Activated CD4-positive, alpha-beta T cell treated with anti-CD3 and anti-CD28 coated beads, Interleukin-2, amount 50 U/mL, for 48 hours (primary cell): ENCODE measurements at regions not wholly inside any gene's neighbourhood (a gene's known extent, or its start where the extent isn't known, plus 50 kb on each side); places are given as distances from the start of the nearest gene placed in this dataset.
"Not testable (repeated sequence)": the region's sequence is repeated elsewhere in the genome, so short reads cannot be mapped to it uniquely, and the experiment has no call there.

Experiments
- DNase-seq, 2 experiments: peaks; one replicate each; pipeline ENCODE4 v3.0.0-alpha.2; 2020

DNA sequence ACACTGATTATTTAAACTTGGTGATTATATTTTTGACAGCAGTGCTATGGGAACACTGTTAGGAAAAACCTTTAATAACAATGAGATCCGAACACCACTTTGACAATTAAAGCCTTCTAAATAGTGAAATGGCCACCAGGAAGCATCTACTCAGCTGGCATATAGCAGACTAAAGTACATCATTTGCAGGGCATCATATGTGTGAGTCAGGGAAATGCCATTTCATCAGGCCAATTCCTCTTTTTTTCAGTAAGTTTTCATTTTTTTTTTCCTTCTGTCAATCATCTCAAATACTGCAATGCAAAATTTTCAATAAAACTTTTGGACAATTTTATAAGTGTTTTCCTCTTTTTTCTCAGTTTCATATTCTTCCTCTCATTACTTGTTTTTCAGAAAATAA lies 521.4 kb upstream of the SEMA3D start:
- DNase-seq: no peak

DNA sequence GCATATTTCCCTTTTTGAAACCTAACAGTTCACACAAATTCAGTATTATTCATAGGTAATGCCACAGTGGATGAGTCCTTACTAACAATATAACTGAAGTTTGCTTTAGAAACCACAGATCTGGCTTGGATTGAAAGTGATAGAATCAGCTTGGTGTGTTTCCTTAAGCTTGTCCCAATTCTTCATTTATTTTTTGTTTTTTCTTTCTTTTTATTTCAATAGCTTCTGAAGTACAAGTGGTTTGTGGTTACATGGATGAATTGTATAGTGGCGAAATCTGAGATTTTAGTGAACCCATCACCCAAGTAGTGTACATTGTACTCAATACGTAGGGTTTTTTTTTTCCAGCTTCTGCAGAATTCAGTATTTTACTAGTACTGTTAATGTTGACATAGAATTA lies 518.2 kb upstream of the SEMA3D start:
- no peak for DNase-seq

DNA sequence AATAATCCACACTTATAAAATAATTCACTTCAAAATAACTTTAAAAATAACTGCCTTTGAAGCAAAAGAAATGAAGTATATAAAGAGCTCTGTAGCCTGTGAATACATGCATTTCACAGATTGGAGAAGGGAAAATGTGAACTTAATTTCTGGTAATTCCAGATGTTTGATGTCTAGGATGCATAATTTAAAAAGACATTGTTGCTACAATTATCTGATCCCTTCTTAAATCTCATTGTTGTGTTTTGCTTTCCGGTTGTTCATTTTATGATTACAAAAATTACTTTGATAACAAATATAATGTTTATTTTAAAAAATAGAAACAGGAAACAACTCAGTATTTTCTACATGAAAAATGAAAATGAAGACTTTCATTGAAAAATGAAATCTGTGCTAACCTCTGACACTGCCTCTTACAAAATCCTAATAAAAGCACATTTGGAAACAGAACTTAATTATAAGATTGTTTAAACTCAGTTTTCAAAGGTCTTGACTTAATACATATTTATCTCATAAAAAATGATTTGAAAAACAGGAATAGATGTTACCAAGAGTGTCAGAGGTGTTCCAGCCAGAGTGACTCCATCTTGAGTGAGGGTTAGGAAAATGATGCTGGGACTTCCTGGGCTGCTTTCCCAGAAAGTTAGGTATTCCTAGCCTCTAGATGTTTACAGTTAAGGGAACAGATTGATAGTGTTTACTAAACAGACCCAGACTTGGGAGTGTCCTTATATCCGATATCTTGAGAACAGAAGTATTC lies 516.6 kb upstream of the SEMA3D start:
- DNase-seq: no peak

DNA sequence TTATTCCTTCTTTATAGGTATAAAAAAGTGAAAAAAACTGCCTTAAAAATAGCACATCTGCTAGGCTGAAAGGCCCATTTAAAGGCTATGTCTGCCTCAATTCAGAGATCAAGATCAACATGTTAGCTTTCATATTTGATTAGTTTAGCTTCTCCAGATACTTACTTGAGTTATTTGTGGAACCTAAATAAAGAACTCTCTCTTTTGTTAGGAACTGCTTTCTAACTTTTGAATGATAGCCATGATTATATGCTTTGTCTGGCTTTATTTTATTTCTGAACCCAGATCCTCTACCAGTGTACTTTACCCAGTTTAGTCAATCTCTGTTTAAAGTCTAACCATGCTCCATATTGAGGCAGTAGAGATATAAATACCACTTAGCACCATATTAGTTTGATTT lies 515.5 kb upstream of the SEMA3D start:
- no peak for DNase-seq

DNA sequence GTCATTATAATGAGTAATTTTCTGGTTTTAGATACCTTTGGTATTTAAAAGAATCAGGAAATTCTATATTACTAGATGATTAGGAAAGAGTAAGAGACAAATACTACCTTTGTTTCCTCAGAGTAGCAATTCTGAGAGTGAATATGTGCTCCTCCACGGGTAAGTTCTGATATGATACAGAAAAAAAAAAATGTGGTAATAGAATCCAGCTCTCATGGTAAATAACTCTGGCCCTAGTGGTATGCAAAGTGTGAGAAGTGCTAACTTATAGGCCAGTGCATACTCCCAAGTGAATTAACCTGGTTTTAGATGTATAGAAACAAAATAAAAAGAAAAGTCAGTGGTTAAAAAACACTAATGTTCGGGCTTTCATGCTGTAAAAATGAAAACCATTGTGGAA lies 512.6 kb upstream of the SEMA3D start:
- no peak for DNase-seq

DNA sequence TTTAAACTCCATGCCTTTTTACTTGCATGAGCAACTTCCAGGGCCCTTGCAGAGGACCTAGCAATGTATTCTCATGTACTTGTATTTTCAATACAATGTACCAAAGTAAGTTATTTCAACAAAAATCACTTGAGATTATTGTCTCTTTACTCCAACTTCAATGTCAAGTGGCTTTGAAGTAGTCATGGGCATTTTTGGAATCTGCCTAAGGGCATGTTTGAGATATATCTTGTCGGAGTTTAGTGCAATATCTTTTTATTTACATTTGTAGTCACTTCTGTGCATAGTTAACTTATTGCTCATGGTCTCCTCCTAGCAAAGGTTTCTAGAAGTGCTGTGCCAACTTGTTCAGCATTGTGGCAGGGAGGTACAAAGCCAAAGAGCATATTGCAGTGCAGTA lies 508.7 kb upstream of the SEMA3D start:
- DNase-seq: no peak

DNA sequence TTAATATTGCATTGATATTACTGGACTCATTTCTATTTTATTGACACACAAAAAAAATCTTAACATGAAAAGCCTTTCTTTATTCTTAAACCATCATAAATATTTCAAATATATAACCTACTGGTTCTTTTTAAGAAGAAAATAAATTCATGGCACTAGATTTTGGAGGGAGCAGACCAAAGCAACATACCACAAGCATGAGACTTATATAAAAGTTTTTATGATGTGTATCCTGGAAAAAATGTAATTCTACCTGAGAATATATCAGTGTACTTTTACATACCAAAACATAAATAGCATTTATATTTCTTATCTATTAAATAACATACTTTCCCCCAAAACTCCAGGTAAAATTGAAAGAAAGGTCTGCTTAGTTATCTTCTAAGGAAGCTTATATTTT lies 508.2 kb upstream of the SEMA3D start:
- DNase-seq: no peak

DNA sequence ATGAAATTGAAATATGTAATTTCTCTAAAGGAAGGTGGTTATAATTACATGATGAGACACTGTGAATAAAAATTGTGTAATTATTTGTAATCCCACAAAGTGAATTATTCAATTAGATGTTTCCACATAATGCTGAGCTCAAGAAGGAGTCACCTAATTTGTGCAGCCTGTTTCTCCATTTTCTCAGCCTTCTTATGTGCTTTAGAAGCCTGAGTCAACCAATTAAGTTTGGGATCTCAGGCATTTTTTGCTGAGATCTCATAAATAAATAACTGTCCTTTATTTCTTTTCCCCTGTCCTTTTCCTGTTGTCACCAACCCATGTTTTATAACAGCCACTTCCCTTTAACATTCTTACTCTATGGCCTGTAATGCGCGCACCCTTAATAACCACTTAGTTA lies 506.5 kb upstream of the SEMA3D start:
- DNase-seq: no peak

DNA sequence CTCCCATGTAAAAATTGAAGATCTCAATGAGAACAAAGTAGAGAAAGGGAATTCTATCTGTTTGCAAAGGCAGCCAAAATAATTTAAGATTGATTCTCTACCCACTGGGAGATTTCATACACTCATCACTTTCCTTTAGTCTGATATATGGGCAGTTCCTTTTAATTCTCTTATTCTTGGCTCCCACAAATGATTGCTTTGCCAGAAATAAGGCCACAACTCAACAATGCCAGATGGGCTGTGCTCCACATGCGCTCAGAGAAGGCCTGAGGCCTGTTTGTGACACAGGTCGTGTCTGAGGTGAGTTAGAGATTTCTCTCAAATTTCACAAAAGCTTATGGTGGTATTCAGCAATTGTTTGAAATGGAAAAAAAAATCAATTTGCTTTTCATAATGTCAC lies 501.9 kb upstream of the SEMA3D start:
- DNase-seq: no peak

DNA sequence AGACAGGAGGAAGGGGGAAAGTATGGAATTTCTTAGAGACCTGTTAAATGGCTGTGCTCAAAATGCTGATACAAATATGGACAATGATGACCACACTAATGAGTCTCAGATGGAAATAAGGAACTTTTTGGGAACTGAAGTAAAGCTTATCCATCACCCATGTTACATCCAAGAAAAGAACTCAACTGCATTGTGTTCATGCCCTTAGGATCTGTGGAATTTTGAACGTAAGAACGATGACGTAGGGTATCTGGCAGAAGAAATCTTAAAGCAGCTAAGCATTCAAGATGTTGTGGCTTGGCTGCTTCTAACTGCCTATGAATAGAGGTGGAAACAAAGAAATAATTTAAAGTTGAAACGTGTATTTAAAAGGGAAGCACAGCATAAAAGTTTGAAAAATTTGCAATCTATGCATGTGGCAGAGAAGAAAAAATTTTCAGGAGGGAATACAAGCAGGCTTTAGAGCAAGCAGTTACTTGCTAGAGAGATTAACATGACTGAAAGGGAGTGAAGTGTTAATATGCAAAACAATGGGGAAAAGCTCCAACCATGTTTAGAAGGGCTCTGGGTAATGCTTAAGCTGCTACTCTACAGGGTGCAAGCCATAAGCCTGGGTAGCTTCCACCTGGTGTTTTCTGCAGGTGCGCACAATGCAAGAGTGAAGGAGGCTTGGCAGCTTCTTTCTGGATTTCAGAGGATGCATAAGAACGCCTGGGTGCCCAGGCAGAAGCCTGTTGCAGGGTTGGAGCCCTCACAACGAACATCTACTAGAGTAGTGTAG lies 499.7 kb upstream of the SEMA3D start:
- no peak for DNase-seq

DNA sequence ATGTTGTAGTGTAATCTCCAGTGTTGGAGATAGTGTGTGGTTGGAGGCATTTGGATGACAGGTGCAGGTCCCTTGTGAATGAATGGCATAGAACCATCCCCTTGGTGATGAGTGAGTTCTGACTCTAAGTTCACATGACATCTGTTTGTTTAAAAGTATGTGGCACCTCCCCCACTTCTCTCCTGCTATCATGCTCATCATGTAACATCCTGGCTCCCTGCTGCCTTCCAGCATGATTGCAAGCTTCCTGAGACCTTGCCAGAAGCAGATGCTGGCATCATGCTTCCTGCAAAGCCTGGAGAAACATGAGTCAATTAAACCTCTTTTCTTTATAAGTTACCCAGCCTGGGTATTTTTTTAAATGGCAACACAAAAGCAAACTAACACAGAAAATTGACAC lies 499.0 kb upstream of the SEMA3D start:
- no peak for DNase-seq

DNA sequence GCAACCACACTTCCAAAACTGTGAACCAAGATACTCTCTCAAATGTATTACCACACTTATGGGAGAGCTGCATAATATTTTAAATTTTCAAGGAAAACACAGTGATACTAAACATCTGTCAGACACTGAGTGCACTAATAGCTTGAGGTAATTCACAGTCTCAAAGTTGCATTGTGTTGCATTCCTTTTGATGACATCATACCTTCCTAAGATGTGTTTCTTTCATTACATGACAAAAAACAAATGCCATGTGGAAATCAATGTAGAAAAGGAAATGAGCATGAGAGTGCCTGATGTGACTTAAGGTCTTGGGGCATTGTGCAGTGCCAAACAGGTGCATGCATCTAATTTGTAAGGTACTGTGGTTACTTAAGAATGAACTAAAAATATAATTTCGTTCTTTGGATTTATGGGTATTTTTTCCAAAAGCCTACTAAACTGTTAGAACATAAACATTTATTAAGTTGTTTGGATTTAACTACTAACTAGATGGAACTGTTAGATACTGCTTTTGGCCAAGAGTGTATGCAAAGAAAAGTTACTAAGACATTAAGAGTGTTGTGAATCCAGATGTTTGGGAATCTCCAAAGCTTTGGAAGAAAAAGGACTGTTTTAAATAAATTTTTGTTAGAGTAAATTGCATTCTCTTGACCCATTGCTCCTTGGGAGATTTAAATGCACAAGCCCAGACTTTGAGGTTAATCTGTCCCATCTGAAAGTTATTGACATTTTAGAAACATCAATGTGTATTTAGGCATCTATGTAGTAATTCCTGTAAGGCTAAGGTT lies 496.2 kb upstream of the SEMA3D start:
- no peak for DNase-seq

DNA sequence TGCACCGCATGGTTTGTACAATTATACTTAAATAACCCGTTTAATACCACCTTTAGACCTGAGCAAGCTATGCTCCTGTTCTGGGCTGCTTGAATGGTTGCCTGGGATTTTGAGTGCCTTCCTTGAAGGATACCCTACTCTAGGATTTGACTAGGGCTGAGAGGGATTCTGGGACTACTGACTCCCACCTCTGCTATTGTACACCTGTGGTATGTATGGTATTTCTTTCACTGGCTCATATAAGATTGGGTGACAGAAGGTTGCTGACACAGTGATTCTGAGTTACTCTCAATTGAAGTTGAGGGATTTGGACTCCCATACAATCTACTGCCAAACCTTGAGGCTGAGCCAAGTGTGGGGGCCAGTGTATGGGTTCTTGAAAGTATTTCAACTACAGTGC lies 494.4 kb upstream of the SEMA3D start:
- DNase-seq: no peak

DNA sequence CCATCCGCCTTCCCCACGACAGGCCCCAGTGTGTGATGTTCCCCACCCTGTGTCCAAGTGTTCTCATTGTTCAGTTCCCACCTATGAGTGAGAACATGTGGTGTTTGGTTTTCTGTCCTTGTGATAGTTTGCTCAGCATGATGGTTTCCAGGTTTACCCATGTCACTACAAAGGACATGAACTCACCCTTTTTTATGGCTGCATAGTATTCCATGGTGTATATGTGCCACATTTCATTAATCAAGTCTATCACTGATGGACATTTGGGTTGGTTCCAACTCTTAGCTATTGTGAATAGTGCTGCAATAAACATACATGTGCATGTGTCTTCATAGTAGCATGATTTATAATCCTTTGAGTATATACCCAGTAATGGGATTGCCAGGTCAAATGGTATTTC lies 488.2 kb upstream of the SEMA3D start:
- DNase-seq: not testable (repeated sequence)

DNA sequence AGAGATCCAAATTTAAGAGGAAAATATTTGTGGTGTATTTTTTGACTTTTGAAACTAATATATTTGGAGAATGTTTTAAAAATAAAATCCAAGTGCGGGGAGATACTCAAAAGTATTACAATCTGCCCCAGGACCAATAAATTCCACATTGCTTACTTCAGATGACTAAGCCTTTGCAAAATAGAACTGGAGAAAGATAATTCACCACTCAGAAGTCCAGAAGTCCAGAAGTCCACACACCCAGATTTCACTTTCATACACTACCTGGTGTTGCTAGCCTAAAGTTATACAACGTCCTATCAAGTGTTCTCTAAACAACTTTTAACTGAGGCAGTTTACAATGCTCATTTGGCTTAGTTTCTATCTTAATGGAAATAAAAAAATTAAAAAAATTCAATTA lies 487.0 kb upstream of the SEMA3D start:
- DNase-seq: no peak

DNA sequence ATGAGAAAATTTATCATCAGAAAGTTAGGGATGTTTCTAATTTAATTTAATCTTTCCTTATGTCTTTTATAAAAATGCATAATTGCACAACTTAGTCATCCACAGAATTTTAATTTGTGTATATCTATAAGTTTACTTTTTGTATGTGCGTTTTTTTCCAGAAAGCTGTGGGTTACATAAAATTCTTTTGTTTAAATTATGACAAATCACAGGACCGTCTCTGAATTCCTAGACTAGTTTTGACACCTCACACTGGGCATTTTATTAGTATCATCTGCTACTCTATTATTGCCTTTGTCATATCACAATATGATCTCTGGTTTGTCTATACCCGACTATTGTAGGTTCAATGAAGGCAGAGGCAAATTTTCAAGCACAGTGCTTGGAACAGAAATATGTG lies 482.4 kb upstream of the SEMA3D start:
- no peak for DNase-seq

DNA sequence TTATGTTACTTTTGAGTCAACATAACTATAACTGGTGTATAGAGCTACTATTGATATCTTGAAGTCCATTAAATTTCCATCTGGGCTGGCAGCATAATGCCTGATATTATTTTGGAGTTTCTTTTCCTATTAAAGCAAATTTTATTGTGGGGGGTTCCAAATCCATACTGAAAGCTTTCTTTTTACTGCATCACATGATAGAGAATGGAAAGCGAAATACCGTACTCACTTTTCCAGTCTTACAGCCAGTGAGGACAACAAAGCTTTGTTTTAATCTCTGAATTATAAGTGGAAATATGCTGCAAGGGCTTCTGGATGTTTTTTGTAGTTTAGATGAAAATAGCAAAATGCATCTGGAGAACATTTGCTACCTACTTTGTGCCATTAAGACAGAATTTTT lies 477.5 kb upstream of the SEMA3D start:
- DNase-seq: no peak

DNA sequence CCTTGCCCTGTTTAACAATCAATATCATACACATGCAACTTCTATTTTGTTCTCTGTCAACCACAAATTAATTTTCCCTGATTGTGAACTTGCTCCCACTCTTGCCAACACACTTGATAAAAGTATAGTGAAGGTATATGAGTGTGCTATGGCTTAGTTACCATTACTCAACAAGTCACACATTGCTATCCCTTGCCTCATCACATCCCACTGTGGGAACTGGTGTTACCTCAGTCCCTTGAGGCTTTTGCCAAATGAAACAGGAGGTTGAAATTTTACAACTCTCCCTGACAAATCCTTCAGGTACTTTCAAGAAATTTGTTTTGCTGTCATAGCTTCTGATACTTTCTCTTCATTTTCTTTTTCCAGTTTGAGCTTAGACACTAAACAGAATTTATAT lies 472.5 kb upstream of the SEMA3D start:
- DNase-seq: no peak

DNA sequence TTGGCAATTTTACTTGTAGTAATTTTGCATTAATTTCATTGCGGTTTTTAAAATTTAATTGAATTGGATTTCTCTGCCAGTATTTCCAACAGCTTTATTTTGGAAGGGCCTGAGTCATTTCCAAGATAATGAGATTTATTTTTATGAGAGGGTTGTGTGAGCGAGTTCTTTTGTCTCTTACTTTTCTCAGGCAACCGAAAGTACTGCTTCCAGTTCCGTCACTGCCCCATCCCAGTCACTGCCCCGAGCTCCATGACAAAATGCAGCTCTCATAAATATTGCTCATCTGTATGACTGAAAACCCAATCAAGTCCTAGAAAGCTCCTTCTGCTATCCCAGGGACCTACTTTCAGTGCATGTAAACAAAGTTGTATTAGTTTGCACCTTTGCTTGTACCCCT lies 468.4 kb upstream of the SEMA3D start:
- no peak for DNase-seq

DNA sequence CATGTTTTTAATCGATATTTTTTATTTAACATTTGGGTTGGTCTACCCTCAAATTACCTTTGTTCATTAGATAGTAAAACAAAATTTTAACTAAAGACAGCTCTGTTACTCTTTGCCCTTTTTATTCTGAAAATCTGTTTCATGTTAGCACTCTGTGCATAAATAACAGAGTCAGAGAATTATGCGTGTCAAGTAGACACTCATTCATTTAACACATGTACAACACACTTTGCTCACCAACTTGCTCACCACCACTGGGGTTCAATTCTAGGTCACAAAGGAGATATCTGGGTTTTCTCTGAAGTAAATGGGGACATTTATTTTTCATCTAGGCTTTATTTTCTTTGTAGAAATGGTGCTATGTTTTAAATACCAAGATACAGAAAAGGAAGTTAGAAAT lies 457.4 kb upstream of the SEMA3D start:
- DNase-seq: no peak

DNA sequence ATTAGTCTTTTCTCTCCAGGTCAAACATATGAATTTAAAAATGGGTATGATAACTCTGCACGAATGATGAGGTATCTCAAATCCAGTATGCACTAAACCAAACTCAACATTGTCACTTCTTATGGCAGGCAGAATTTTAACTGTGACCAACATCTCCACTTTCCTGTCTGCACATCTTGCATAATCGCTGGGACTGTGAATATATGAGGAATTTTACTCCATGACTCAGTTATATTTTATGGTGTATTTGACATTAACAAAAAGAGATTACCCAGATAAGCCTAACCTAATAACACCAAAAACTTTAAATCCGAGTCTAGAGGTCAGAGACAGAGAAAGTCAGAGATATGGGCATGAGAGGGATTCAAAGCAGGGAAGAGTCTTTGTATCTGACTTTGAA lies 454.5 kb upstream of the SEMA3D start:
- DNase-seq: no peak

DNA sequence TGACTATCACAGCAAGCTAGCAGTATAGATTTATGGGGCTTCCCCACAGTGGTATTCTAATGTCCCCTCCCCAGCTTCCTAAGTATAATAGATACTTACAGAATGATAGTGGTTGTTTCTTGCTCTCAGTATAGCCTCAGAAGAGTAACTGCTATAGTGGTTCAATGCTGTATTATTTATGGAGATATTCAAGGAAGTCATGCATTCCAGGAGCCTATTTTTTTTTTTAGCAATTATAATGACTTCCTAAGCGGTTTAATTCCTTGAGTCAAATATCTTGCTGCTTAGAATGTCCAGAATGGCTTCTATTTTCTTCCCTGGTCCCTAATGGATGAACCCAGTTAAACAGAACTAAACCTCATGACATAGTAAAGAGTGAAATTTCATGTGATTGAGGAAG lies 451.5 kb upstream of the SEMA3D start:
- no peak for DNase-seq

DNA sequence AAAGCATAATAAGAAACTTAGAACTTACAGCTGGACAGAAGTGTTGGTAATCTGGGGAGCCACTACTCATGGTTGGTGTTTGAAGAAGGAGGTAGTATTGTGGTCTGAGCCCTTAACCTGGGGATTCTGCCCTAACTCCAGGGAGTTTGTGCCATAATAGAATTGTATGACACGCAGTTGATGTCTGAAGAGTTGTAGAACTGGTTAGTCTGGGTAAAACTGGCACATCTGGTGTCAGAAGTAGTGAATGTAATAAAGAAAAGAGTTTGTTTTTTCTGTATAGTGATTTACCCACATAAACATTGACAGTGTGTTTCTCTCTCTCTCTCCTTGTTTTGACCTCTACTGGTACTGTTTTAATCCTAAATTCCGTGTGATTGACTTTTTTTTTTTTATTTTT lies 448.1 kb upstream of the SEMA3D start:
- no peak for DNase-seq
